Tibial nerve (tissue), 3 donors: ENCODE measurements at regions not wholly inside any gene's neighbourhood (a gene's known extent, or its start where the extent isn't known, plus 50 kb on each side); places are given as distances from the start of the nearest gene placed in this dataset.

Source experiments
- CTCF ChIP-seq, 5 experiments: fragments of 200-600 bp in 3 of 5; fragments of 450-650 bp in 2 of 5; sonication (generic) in 3 of 5; IDR thresholded peaks; one replicate each; pipeline ENCODE4 v1.5.1; 2016 to 2019; ENCODE audit warnings: antibody characterized with exemption in 5 of 5, mild to moderate bottlenecking in 3 of 5, moderate library complexity in 2 of 5
- POLR2A ChIP-seq, 2 donors: fragments of 450-650 bp; IDR thresholded peaks; one replicate each; pipeline ENCODE4 v1.6.1; 2017; ENCODE audit warnings: antibody characterized with exemption in 2 of 2, mild to moderate bottlenecking in 2 of 2, moderate library complexity in 2 of 2

GRCh38 chr2:117587310-117587709 lies 227.2 kb upstream of the DDX18 start:
- TF ChIP-seq CTCF (IDR thresholded peaks at IDR 0.05) (no peak), POLR2A (IDR thresholded peaks at IDR 0.05) (no peak)
